RPMI8226 (cell line): ENCODE measurements at regions not wholly inside any gene's neighbourhood (a gene's known extent, or its start where the extent isn't known, plus 50 kb on each side); places are given as distances from the start of the nearest gene placed in this dataset.
"Not testable (repeated sequence)": the region's sequence is repeated elsewhere in the genome, so short reads cannot be mapped to it uniquely, and the experiment has no call there.

Experiments
- DNase-seq: peaks from one replicate; pipeline ENCODE4 v3.0.0-alpha.2; 2015

DNA sequence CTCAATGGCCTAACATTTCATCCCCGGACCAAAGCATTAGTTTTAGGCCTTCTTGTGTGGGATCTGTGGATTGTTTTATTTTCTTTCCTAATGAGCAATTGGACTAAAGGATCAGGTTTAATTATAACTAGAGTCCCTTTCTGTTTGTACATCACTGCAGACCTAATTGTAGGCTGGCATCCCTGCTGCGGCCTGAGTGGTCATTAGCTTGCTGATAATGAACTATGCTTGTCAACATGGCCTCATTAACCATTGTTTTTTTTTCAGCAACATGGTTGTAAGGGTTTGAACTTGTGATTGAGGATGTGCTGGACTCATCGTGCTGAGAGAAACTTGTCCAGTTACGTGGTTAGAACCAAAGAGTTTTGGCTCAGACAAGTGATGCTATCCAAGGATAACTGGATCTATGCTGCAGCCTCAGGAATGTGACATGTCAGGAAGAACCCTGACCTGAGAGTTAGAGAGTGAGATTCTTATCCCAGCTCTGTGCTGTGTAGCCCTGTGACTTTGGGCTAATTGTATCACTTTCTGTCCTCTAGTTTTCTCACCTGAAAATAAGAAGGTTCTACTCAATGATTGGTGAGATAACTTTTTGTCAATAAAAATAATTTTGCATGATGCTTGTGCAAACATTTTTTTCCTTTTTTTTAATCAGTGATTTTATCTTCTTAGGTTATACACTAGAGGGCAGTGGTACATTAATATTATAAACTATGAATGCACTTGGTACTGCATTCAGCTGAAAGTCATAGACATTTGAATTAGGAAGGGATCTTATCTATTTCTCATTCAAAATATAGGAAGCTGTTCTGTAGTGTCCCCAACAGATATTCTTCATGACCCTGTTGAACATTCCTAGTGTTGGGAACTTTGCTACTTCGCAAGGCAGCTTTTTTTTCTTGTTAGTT is 140.9 kb downstream of the RNF144B start:
- peak; percentile 33 for DNase-seq

- no peak for DNase-seq
Measured at GRCh38 chr6:18530201-18530600, 143.1 kb downstream of the RNF144B start.

DNA sequence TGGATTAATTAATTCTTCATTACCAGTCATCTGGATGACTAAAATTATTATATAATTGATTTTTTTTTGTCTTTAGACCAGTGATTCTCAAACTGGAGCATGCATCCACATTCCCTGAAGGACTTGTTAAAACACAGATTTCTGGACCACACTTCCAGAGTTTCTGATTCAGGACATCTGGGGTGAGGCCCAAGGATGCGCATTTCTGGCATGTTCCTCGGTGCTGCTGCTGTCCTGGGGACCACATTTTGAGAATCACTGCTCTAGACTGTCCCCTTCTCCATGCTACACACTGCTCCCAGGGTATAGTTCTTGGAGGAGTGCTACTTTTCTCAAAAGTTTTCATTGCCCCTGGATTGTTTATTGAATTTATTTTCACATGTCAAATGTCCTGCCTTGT is 145.0 kb downstream of the RNF144B start:
- no peak for DNase-seq

DNA sequence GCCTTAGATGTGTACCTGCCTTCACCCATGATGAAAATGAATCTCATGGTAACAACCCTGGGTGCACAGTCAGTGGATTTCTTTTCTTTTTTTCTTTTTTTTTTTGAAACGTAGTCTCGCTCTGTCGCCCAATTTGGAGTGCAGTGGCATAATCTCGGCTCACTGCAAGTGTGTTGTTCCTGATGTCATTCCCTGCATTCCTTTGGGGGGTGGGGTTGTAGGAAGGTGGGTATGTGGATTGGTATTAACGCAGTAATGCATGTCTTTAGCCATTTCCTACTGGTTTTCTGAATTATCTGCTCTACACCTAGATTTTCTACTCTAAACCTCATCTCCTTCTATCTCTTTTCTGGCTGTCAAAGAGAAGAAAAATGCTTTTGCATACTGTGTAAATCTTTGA is 146.6 kb downstream of the RNF144B start:
- no peak for DNase-seq

DNA sequence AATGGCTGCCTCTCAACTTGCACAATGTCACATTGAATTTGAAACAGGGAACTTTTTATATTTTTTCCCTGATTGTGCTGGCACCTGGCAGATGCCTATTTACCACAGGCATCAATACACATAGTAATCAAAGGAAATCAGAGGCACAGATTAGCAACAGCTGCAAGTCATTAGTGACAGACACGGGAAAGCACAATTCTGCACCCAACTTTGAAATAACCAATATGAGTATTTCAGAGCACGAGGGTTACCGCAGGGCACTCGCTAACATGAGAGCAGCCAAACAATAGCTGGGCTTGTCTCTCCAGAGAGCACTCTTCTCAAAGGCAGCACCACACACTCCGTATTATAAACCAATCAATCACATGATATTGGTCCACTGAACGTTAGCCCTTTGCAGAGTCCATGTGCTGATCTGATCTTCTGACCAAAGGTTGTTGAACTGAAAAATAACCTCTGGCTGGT is 149.5 kb downstream of the RNF144B start:
- DNase-seq, result no peak

- DNase-seq, result no peak
Measured at GRCh38 chr6:18538315-18538714, 151.2 kb downstream of the RNF144B start.

DNA sequence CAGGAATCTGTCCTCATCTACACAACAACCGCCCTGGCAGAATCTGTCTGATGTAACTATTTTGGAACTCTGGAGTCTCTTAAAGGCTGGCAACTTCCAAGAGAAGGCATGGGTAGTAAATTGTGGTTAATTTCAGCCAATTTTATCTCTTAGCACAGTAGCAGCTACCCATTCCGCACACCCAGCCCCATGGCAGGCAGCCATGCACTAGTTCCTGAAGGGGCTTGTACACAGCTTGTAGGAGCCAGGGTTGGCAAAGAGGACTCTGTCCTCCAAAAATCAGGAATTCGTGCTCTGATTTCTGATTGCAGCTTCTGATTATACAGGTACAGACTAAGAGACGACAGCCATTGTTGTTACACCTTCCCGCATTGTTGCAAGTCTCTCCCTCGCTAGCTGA is 155.9 kb downstream of the RNF144B start:
- no peak for DNase-seq

GRCh38 chr6:18545142-18545541 is 158.0 kb downstream of the RNF144B start:
- DNase-seq, result not testable (repeated sequence)

DNA sequence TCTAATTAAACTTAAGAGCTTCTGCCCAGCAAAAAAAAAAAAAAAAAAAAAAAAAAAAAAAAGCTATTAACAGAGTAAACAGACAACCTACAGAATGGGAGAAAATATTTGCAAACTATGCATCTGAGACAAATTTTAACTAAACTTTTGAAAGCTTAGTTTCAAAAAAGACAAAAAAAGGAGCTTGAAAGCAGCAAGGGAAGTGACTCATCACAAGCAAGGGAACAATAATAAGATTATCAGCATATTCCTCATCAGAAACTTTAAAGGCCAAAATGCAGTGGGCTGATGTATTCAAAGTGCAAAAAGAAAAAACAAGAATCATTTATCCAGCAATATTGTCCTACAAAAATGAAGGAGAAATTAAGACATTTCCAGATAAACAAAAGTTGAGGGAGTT is 158.6 kb downstream of the RNF144B start:
- DNase-seq, result no peak

GRCh38 chr6:18550119-18550518 is 163.0 kb downstream of the RNF144B start:
- DNase-seq, result no peak

- DNase-seq, result no peak
Measured at GRCh38 chr6:18551228-18551627, 164.1 kb downstream of the RNF144B start.

DNA sequence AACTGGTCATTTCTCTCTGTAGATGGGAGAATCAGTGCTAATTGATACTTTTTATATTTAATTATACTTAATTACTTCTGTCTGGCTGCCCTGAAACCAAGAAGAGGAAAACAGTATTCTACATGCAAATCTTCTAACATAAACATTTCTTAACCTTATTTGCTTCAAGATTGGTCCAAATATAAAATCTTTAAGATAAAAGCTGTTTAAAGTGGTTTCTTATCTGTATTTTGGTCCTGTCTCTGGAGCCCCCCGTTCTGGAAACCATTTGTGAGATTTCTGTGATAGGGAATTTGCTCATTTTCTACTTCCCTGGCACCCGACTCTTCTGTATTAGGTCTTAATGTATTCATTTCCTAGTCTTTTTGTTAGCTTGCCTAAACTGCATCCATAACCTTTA is 168.6 kb downstream of the RNF144B start:
- DNase-seq, result no peak

GRCh38 chr6:18561037-18561750 is 174.0 kb downstream of the RNF144B start:
- no peak for DNase-seq

DNA sequence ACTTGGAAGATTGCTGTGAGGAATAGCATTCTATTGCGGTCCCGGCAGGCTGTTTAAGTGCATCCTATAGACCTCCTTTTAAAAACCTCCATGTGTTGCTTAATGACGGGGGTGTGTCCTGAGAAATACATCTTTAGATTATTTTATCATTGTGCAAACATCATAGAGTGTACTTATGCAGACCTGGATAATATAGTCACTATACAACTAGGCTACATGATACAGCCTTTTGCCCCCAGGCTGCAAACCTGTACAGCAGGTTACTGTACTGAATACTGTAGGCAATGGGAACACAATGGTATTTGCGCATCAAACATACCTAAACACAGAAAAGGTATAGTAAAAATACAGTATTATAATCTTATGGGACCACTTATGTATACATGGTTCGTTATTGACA is 175.6 kb downstream of the RNF144B start:
- no peak for DNase-seq

DNA sequence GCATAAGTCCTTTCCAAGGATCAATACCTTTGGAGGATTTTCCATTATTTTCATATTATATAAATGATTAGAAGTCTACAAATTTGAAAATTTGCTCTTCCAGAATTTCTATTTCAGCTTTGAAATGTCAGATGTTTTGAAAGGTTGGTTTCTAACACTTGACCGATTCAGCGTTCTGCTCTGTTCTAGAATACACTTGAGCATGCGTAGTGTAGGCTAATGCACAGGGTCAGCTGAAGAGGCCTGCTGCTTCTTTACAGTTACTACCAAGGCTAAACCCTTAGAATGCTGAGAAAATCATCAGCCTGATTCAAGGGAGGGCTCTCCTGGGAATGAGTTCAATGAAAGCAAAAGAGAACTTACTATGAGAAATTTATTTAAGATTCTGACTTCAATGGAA is 177.6 kb downstream of the RNF144B start:
- no peak for DNase-seq

DNA sequence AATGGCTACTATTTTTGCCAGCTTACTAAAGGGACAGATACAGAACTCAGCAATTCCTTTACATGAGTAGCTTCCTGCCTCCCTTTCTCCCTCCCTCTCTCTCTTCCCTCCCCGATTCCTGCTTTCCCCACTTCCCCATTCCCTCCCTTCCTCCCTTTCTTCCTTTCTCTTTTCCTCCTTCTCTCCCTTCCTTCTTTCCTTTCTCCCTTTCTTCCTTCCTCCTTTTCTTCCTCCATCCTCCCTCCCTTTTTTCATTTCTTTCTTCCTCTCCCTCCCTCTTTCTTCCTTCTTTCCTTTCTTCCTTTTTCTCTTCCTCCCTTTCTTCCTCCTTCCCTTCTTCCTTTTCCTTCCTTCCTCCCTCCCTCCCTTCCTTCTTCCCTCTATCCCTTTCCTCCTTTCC is 178.1 kb downstream of the RNF144B start:
- no peak for DNase-seq

- no peak for DNase-seq
Measured at GRCh38 chr6:18567380-18567779, 180.2 kb downstream of the RNF144B start.

DNA sequence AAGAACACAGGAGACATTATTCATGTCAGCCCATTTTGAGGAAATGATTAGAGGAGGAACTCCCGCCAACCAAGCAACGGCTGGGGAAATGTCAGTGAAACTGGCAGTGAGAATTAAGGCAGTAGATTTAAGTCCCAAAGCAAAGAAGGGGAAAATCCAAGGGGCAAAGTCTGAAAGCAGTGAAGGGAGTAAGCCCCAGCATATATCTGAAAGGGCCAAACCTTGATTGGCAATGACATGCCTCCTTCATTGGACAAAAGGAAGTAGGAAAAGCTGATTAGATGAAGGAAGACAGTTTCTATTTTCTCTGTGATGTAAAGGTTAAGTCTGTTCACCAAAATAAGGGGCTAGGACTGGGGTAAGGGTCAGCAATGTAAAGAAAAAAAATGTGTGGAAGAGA is 190.3 kb downstream of the RNF144B start:
- DNase-seq, result no peak

GRCh38 chr6:18579166-18579565 is 192.0 kb downstream of the RNF144B start:
- DNase-seq, result no peak

DNA sequence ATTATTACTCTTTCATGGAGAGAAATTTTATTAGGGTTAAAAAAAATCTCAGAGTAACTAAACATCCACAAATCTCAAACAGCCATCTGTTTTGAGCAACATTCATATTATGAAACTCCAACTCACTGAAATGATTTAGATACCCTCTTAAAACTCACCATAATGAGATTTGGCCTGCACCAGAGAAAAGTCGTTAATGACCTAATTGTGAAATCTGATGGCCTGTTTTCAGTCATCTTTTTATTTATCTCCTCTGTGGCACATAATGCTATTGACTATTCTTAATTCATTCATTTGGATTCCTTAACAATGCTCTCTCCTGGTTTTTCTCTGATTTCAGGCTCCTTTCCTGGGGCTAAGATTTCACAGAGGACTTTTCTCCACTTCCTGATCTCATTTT is 192.7 kb downstream of the RNF144B start:
- DNase-seq, result no peak

DNA sequence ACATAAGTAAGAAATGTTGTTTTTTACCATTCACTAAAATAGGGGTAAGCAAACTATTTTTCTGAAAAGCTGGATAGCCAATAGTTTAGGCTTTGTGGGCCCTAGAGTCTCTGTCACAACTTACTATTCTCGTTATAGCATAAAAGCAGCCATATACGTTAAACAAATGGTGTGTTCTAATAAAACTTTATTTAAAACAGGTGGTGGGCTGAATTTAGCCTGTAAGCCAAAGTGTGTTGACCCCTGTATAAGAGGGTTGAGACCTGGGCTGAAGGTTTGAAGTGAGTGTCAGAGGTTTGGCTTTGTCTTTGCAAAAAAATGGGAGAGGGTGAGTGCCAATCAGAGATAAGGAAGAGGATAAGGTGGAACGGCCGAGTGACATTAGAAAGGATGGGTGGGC is 197.2 kb downstream of the RNF144B start:
- DNase-seq, result no peak

GRCh38 chr6:18585032-18585573 is 198.0 kb downstream of the RNF144B start:
- DNase-seq, result no peak

DNA sequence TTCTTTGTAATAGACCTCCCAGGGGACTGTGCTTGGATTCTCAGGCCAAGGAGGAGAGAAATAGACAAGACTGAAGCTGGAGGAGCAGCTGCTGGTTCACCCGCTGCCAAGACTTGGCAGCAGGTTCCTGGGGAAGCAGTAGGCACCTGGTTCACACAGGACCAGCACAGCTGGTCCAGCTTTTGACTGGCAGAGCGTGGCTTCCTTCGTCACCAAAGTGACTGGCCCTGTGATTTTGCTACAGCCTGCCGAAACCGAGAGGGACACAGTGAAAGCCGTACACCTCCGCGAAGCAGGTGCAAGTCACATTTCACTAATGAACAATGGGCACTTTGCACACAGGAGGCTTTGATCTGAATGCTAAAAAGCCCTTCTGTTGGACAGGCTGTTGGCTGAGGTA is 199.0 kb downstream of the RNF144B start:
- peak; percentile 67 for DNase-seq
